Skin of body (tissue), 1 donor: ENCODE measurements at regions not wholly inside any gene's neighbourhood (a gene's known extent, or its start where the extent isn't known, plus 50 kb on each side); places are given as distances from the start of the nearest gene placed in this dataset.
"Not testable (repeated sequence)": the region's sequence is repeated elsewhere in the genome, so short reads cannot be mapped to it uniquely, and the experiment has no call there.

Experiments
- DNase-seq: peaks from one replicate; lab custom pipeline; 2025; lab: John Stamatoyannopoulos, UW

DNA sequence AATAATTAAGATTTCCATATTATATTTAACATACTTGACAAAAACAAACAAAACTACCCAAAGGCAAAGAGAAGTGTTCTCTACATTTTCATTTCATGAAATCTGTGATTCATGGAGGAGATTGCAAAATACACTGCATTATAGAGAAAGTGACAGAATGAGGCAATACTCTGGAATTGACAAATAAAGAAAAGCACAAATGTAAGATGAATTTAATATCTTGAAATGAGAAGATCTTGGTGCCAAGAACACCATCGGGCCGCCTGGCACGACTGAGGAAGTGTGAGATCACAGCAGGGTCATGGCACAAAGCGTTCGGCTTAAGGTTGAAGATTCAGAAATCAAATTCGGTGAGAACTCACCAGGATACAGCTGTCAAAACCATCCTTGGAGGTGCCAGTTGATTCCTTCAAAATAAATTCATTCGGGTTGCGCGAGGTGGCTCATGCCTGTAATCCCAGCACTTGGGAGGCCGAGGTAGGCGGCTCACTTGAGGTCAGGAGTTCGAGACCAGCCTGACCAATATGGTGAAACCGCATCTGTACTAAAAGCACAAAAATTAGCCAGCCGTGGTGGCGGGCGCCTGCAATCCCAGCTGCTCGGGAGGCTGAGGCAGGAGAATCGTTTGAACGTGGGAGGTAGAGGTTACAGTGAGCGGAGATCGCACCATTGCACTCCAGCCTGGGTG, 174.0 kb upstream of the PFKP start:
- DNase-seq: no peak

- DNase-seq: no peak
These were observed 175.6 kb upstream of the PFKP start for GRCh38 chr10:2891770-2892124.

DNA sequence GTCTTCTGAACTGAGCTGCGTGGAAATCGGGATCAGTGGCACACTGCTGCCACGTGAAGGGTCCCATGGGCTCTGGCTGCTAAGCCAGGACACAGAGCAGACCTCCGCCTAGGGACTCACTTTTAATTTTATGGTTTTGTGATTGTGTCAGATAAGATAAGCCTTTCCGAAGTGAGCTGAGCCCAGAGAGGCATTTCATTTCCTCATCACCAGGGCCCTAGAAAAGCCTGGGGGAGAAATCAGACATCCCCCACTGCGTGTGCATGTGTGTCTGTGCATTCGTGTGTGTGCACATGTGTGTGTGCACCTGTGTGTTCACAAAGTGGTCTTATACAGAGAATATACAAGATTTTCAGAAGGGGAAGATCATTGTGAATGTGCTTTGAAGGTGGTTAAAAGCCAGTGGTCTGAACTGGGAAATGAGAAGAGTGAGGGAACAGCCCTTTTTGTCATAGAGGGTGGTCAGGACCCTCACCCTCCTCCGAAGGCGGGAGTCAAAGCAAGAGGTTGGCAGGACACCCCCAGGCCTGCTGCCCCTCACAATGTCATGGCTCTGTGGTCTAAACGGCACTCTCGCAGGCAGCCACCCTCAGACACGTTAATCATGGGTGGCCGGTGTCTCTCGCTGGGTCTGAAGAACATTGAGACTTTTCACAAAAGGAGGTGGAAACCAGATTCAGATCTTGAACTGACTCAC, 176.1 kb upstream of the PFKP start:
- DNase-seq: no peak

DNA sequence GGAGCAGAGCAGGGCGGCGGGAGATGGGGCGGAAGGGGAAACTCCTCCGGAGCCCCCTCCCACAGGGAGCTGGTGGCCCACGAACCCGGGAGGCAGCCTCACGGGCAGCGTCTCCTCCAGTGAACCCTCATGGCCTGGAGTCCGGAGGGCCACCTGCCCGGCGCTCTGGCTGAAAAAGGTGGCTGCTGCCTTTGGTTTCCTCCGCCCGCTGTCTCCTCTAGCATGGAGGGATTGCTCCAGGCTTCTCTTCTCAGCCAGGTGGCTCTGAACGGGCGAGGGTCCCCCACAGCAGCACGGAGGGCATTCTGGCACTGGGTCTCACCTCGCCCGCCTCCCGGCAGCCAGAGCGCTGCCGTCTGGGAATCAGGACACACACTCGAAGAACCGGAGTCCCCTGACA, 177.3 kb upstream of the PFKP start:
- no peak for DNase-seq

DNA sequence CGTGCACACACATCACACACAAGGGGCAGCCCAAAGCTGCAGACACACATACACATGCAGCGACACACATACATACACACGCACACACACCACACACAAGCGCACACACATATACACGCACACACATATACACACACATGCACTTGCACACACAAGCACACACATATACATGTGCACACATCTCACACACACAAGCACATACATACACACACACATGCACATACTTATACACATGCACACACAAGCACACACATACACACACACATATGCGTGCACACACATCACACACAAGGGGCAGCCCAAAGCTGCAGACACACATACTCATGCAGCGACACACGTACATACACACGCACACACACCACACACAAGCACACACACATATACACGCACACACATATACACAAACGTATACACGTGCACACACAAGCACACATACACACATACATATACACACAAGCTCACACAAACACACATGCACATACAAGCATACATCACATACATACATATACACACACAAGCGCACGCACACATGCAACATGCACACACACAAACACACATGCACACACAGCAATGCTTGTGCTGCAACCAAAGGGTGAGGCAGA, 178.8 kb upstream of the PFKP start:
- DNase-seq: no peak

DNA sequence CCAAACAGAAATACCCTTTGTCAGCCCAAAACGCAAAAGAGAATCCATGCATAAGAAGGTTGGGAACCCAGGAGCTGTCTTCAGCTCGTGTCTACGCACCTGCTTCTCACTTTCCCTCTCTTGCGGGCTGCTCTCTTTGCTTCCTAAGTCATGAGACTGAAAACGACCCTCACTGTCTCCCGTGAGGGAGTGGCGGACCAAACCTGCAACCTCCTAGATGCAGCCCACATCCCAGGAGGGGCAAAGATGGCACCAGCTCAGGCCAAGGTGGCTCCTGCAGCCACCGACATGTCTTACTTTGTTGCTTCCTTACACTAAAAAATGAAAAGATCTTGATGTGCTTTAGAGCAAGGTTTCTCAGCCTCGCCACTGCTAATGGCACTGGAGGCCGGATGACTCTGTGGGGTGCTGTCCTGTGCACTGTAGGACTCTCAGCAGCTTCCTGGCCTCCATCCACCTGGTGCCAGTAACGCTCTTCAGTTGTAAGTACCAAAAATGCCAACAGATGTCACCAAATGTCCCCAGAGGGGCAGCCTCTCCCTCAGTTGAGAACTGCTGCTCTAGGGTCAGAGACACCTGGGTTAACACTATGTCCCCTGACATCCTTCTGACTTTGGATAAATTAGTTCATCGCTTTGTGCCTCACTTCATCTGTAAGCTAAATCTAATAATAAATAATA, 179.8 kb upstream of the PFKP start:
- DNase-seq: no peak

DNA sequence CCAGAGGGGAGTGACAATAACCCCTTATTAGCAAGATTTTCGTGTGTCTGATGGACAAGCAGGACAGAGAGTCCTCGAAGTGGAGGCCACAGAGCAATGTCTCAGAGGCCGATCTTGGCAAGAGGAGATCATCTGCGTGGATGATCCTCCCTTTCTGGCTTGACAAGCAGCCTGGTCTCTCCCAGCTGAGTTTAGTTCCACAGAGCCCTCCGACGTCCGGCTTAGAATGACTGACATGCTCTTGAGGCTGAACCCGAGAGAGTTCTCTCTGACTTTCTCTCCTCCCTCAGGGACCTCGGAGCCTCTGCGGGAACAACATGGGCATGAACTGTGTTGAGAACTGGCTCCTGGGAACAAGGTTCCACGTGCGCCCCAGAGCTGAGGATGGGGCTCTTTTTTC, 180.7 kb upstream of the PFKP start:
- DNase-seq: no peak

DNA sequence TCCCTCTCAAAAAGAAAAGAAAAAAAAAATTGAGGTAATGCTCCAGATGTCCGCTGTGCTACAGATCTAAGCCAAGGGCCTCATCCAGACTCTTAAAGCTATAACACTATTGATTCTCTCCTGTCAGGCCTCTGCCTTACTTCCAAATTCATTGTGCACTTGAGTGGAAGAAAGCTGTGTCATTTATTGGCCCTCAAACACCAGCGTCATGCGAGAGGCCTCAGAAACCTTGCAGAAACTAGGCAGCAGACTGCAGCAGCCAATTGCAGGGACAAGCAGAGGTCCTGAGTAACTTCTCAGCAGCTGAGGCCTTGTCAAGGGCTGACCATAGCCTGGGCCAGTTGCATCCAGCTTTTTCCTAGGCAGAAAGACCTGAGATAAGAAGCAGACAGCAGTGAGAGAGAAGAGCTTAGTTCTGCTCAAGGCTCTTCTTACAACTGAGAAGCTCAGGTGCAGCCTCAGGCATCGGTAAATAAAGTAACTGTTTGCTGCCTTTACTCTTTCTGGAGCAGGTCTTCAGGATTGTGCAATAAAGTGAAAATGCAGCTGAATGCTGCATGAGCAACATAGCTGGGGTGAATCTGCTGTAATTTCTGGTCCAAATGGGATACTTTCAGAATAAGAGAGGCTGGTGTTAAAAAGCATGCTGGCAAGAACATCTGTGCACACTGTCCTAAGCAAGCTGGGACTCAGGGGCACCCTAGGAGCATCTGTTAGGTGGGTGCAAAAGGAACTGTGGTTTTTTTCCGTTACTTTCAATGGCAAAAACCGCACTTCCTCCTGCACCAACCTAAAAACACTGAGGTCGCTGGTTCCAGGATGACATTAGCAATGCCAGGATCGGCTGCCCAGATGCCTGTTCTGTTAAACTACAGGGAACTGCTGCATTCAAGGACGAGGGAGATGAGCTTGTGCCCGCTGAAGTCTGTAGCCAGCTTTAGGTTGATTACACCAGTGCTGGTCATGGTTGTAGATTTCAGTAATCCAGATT, 181.8 kb upstream of the PFKP start:
- DNase-seq: peak; percentile 16

GRCh38 chr10:2883983-2884540, 183.3 kb upstream of the PFKP start:
- DNase-seq: not testable (repeated sequence)

GRCh38 chr10:2883238-2883637, 184.1 kb upstream of the PFKP start:
- no peak for DNase-seq

DNA sequence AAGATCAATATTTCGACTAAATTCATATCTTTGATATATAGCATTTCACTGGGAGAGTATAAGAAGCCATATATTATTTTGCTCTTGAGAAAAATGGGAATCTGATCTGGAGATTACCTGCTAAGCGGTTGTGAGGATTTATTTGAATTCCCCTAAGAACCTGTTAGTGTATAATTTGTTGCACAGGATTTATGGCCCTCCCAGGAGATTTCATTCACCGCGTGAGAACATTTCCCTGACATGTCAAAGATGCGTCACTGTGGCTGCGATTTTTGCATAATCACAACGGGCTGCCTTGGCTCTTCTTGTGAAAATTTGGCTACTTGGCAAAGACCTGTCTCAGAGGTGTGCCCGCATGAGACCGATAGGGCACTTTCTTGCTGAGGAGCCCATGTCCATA, 184.7 kb upstream of the PFKP start:
- DNase-seq: no peak

DNA sequence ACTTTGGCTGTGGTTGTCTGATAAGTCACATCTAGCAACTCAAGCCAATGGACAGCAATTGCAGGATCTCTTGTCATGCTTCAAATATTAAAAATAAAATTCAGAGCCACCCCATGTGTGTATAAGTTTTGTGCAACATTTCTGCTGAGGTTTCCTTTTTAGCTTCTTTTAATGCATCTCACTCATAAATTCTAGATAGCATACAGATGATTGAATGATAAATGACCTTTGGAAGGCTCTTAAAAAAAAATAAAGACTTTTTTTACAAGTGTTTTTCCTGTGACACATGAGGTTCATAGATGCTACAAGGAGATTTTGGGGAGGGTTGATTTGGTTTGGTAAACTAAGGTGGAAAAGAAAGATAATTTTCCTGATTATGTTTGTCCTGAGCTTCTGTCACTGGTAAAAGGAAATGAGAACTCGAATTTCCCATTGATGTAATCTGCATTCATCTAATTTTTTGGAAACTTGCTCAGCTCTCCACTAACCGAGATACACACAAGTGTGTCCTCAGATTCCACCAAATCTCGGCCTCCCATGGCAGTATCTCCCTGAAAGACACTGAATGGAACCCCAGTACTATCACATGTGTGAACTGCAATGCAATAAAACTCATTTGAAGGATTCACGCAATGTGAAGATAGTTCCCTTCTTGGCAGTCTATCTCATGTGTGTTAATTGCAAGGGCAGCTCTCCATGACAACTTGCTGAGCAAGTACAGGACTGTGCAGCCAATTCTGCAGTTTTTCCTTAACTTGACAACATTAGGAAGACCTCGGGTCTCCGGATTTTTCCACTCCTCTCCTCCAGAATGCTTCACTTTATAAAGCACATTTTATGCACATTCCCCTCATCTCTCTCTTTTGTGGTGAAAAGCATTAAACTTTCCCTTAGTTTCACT, 185.4 kb upstream of the PFKP start:
- peak; percentile 48 for DNase-seq

DNA sequence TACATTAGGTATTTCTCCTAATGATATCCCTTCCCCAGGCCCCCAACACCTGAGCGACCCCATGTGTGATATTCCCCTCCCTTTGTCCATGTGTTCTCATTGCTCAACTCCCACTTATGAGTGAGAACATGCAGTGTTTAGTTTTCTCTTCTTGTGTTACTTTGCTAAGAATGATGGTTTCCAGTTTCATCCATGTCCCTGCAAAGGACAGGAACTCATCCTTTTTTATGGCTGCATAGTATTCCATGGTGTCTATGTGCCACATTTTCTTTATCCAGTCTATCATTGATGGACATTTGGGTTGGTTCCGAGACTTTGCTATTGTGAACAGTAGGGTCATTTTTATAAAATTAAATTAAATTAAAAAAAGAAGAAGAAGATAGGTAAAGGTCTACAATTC, 187.3 kb upstream of the PFKP start:
- DNase-seq: not testable (repeated sequence)

DNA sequence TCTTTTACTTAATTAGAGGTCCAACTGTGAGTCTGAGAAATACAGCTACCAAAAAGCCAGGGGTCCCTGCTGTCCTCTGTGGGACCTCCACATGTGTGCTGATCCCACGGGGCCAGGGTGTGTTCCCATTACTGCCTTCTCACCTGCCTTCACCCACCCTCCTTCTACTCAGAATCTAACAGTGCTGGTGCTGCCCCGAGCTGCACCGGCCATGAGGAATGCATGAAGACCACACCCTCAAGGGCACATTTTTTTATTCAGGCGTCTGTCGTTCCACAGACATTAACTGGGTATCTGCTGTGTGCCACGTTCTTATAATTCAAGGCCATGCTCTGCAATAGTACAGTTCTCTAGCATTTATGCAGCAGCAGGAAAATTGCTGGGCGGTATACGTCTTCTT, 188.5 kb upstream of the PFKP start:
- DNase-seq: no peak

DNA sequence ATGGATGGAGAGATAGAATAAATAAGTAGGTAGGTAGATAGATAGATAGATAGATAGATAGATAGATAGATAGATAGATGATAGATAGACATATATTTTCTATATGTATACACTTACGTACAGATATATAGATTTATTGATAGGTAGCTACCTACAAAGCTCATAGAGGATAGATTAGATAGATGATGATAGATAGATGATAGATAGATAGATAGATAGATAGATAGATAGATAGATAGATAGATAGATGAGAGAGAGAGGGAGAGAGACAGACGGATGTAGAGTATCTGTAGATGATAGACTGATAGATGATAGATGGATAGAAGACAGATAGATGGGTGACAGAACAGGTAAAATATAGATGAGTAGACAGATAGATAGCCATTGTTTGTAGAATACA, 191.3 kb upstream of the PFKP start:
- DNase-seq: no peak

DNA sequence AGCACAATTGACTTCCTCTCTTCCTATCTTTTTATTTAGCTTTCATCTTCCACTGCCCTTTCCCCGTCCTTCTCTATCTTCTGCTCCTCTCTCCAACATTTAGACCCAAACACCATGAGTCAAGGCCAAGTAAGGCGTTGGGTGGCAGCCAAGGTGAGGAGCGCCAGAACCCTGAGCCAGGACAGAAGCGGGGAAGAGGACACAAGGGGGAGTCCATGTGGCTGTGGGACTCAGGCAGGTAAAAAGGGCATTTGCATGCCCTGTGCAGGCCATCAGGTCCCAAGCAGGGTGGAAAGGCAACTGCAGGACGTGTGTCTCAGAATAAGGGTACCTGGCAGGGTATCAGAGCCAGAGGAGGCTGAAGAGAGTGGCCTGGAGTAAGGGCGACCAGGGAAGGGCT, 192.4 kb upstream of the PFKP start:
- DNase-seq: no peak

- DNase-seq: no peak
These were observed 193.6 kb upstream of the PFKP start for GRCh38 chr10:2873769-2874168.

DNA sequence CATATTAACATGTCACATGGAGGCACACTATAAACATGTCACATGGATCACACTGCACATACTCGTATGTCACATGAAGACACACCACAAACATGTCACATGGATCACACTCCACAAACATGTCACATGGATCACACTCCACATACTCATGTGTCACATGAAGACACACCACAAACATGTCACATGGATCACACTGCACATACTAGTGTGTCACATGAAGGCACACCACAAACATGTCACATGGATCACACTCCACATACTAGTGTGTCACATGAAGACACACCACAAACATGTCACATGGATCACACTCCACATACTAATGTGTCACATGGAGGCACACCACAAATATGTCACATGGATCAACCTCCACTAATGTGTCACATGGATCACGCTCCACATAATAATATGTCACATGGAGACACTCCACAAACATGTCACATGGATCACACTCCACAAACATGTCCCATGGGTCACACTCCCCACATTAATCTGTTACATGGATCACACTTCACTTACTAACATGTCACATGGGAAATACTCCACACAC, 195.6 kb upstream of the PFKP start:
- no peak for DNase-seq

- DNase-seq: no peak
These were observed 196.7 kb upstream of the PFKP start for GRCh38 chr10:2870654-2871053.
